HG03066 (cell line): ENCODE measurements at regions not wholly inside any gene's neighbourhood (a gene's known extent, or its start where the extent isn't known, plus 50 kb on each side); places are given as distances from the start of the nearest gene placed in this dataset.
"Not testable (repeated sequence)": the region's sequence is repeated elsewhere in the genome, so short reads cannot be mapped to it uniquely, and the experiment has no call there.

Source experiments
- ATAC-seq: cut with Tn5 transposase; IDR thresholded peaks from one replicate; pipeline ENCODE4 v1.9.1; 2021; ENCODE audit warnings: low read depth; ENCODE audit not compliant: unreplicated experiment

- ATAC-seq: peak; percentile 70
Measured at GRCh38 chr11:129695571-129696308, 119.9 kb upstream of the TMEM45B start.

DNA sequence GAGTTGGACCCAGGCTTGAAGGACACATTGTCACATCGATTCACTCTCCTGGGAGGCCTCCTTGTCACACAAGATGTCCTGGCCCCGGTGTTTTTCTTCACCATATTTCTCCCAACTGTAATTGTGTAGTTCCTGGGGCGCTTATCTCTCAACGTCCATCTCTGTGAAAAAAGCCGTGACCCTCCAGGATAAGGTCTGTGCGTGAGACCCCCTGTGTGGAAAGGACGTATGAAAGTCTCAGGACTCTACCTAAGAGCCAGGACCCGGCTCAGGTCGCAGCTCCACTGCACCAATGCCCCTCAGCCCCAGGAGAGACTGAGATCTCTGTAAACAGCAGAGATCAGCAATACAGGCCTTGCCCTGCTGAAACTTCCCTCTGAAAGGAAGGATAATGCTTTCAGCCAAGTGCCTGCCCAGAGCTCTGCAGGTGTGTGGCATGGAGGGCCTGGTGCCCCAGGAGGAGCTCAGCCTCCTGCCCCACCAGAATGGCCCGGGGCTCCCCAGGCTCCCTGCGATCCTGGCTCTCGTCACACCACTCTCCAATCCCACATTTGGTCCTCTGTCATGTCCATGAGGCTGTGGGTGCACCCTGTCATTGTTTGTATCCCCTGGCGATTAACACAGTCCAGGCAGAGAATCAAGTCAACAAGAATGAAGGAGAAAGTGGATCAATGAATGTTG lies 119.2 kb upstream of the TMEM45B start:
- no peak for ATAC-seq

GRCh38 chr11:129698212-129698611 lies 117.4 kb upstream of the TMEM45B start:
- no peak for ATAC-seq

DNA sequence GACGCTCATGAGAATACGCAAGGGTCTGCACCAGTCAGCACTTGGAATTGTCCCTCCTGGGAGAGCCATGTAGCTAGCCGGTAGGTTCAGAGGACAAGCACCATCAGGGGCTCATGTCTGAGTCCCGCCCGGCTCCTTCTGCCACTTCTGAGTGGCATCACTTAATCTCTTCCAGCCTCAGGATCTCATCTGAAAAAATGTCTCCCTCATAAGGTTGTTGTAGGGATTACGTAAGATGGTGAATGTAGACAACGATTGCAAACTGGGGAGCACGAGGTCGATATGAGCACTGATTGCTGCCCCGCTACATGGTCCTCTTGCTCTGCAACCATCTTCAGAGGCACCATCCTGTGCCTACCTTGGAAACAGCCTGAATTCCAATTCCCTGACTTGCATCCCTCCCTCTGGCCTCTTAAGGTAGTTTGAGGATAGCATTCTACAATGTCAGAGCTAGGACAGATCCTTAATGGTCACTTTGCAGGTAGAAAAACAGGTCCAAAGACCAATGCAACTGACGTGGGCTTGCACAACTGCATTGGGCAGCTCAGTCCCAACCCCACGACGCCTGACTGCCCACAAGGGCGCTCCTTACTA lies 115.8 kb upstream of the TMEM45B start:
- ATAC-seq: no peak

- ATAC-seq: no peak
Measured at GRCh38 chr11:129700701-129701100, 114.9 kb upstream of the TMEM45B start.

DNA sequence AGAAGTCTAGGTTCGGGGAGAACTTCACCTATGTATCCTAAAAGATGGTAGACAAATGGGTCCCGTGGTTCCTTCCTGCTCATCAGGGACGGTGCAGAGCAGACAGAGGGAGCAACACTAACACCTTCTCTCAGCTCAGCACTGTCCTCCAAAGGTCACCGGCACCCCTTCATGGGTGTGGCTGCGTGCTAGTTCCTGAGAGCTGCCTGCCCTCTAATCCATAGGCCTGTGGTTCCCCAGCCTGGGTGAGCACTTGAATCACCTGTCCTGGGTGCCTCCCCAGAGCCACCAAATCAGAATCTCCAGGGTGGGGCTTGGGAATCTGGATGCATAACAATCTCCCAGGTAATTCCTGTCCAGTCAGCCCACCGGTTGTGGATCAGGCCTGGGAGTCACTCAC lies 113.9 kb upstream of the TMEM45B start:
- no peak for ATAC-seq

GRCh38 chr11:129702410-129703398 lies 112.9 kb upstream of the TMEM45B start:
- ATAC-seq: no peak

GRCh38 chr11:129703846-129704245 lies 111.8 kb upstream of the TMEM45B start:
- no peak for ATAC-seq

DNA sequence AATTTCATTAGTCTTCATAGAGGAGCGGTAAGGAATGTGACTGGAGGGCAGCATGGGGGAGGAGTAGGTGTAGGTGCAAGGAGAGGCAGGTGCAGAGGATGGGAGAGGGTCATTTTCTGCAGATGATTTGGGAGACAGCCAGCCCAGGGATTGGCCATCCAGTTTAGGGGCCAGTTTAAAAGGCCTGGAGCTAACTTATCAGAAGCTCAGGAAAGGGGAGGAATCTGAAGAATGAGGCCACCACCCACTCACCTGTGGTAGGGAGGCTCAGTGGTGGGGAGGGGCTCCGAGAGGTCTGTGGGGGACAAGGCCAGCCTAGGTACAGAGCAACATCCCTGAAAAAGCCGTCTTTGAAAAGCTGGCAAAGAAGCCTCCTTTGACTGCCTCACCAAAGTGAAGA lies 110.8 kb upstream of the TMEM45B start:
- no peak for ATAC-seq

DNA sequence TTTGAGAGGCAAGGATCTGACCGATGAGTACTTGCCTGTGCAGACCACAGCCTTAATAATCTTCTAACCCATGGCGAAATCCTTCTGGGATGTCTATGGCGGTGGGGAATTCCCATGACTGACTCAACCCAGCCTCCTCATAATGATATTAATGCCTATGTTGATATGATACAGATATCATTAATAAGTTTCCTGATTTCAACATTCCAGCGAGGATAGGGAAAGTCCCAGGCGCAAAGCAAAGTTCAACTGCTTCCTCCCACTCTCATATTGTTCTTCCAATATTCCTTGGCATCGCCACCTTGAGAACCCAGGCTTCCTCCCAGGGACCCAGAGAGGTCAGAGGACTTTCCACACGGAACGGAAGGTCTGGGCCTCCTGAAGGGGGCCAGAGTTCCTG lies 110.3 kb upstream of the TMEM45B start:
- no peak for ATAC-seq

GRCh38 chr11:129705933-129706332 lies 109.7 kb upstream of the TMEM45B start:
- no peak for ATAC-seq

DNA sequence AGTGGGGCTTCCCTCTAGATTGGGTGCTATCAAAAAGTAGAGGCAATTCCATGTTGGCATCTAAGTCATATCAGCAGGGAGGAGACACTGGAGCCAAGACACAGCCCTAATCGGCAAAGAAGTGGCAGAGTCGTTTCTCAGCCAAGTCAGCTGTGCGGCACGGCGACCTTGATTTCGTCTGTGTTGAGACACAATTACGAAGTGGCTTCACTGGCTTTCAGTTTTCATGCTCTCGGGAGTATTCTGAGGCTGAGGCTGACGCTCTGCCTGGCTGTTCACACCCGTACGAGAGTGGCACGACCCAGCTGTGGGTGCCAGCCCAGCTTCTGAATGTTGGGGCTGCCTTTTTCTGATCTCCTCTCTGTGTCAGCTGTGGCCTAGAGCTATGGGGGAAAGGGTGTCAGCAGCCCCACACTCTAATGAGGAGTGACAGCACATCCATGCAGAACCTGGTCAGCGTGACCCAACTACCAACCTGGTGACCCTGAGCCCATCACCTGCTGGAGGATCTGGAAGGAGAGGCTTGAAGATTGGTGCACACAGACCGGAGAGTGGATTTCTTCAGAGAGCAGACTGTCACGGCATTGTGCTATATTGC lies 105.7 kb upstream of the TMEM45B start:
- ATAC-seq: no peak

DNA sequence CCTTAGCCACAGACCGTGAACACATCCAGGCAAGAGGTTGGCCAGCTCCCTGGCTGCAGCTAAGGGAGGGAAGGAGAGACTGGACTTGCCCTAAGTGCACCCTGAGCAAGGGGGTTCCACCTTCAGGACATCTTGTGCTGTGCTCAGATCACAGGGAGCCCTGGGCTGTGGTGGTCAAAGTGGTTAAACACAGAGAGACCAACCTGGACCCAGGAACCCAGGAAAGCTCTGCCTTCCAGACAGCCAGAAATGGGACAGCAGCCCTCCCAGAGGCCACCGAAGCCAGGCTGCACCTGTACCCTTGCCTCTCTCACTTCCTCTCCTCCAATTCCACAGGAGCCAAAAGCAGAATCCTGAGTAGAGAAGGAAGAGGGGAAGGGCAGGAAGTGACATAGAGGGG lies 105.2 kb upstream of the TMEM45B start:
- no peak for ATAC-seq

DNA sequence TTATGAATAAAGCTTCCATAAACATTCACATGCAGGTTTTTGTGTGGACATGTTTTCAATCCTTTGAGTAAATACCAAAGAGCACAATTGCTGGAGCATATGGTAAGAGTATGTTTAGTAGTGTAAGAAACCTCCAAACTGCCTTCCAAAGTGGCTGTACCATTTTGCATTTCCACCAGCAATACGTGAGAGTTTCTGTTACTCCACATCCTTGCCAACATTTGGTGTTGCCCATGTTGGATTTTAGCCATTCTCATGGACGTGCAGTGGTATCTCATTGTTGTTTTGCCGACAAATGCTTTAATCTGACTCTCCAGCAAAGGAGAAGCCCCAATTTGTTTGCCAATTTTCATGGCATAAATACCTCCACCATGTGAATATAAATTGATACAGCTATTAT lies 103.9 kb upstream of the TMEM45B start:
- ATAC-seq: no peak

DNA sequence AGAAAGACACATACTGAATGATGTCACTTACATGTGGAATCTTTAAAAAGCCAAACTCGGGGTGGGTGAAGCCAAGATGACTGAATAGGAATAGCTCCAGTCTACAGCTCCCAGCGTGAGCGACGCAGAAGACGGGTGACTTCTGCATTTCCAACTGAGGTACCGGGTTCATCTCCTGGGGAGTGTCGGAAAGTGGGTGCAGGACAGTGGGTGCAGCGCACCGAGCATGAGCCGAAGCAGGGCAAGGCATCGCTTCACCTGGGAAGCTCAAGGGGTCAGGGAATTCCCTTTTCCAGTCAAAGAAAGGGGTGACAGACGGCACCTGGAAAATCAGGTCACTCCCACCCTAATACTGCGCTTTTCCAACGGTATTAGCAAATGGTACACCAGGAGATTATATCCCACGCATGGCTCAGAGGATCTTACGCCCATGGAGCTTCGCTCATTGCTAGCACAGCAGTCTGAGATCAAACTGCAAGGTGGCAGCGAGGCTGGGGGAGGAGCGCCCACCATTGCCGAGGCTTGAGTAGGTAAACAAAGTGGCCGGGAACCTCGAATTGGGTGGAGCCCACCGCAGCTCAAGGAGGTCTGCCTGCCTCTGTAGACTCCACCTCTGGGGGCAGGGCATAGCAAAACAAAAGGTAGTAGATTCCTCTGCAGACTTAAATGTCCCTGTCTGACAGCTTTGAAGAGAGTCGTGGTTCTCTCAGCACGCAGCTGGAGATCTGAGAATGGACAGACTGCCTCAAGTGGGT lies 103.0 kb upstream of the TMEM45B start:
- not testable (repeated sequence) for ATAC-seq

DNA sequence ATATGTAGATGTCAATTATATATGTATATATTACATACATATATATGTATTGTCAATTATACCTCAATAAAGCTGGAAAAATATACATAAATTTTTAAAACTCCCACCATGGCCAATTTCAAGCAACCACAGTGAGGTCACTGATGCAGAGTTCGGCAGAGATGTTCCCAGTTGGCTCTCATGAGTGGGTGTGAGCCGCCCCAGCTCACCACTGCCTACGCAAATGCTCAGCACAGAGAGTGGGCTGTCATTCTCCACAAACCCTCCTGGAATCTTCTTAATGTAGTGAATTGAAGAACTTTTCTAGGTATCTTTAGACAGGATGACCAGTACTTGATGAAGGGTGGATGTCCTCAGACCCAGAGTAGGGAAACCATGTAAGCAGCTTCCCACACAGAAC lies 96.6 kb upstream of the TMEM45B start:
- ATAC-seq: no peak

DNA sequence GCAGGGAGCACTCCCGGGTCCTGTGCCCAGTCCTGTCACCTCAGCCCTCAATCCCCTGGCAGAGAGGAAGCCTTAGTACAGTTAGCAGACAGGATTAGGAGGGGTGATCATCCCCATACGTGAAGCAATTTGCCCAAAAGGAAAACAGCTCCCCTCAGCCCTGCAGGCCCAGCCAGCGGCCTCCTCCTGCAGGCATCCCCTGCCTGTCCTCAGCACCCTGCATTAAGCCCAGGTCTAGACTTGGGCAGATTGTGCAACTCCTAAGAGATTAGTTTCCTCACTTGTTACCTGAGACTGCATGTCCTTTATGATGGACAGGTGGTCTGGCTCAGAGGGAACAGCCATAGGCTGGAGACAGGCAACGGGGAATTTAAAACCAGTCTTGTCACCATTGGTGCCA lies 95.5 kb upstream of the TMEM45B start:
- no peak for ATAC-seq

- ATAC-seq: no peak
Measured at GRCh38 chr11:129720994-129721393, 94.7 kb upstream of the TMEM45B start.

DNA sequence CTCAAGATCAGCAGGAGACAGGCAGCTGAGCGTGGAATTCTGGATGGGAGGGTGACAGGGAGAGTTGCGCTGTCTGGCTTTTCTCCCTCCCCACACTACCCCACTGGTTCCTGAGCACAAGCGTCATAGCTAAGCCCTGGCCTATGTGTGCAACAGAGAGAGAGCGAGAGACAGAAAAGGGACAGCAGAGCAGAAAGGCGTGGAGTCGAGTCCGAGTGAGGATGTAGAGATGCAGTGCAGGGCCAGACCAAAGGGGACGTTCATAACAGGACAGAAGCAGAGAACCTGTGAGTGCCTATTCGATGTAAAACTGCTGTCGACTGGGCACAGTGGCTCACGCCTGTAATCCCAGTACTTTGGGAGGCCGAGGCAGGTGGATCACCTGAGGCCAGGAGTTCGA lies 94.0 kb upstream of the TMEM45B start:
- ATAC-seq: no peak

DNA sequence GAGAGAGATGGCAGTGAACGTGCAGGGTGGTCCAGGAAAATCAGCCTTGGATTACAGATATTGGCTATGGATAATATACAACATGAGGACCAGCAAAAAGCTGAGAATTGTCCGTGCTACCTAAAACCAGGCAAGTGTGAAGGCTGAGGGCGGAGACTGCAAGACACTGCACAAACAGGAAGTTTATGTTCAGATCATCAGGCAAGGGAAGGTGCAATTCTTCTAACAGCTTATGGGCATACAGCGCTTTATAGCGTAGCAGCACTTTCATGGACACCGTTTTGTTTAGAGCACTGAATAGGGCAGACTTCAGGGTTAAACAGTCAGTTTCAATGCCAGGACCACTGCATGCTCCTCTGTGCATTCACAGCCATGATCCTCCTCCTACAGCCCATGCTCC lies 93.1 kb upstream of the TMEM45B start:
- ATAC-seq: no peak
